Activated CD8-positive, alpha-beta memory T cell treated with anti-CD3 and anti-CD28 coated beads for 36 hours (primary cell): ENCODE measurements at regions not wholly inside any gene's neighbourhood (a gene's known extent, or its start where the extent isn't known, plus 50 kb on each side); places are given as distances from the start of the nearest gene placed in this dataset.

Source experiments
- CTCF ChIA-PET: fragments of 350-600 bp; sonication (Branson Sonifier 250); formaldehyde crosslinking; loops from one replicate; lab custom pipeline; 2021; ENCODE audit warnings: antibody characterized with exemption; lab: Charles Lee
- POLR2A ChIA-PET: fragments of 350-600 bp; sonication (Branson Sonifier 250); formaldehyde crosslinking; loops from one replicate; lab custom pipeline; 2021; ENCODE audit warnings: antibody characterized with exemption; lab: Charles Lee

DNA sequence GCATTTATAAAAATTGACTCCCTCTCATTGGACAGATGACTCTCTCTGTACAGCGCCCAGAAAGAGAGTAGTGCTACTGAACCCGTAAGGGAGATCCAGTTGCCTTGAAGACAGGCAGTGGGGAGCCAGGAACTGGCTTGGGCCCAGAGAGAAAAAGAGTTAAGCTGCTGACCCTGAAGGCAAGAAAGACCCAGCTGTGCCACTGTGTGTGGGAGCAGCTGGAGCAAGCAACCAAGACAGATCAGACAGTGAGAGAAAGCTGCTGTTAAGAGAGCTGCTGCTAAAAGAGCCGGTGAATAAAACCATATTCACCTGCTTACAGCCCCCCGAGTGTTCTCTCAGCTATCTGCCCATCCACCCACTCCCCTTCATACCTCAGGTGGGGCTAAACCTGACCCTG lies 149.7 kb upstream of the ADAMTS16 start:
- ChIA-PET POLR2A (no interaction called here), CTCF (no interaction called here)

DNA sequence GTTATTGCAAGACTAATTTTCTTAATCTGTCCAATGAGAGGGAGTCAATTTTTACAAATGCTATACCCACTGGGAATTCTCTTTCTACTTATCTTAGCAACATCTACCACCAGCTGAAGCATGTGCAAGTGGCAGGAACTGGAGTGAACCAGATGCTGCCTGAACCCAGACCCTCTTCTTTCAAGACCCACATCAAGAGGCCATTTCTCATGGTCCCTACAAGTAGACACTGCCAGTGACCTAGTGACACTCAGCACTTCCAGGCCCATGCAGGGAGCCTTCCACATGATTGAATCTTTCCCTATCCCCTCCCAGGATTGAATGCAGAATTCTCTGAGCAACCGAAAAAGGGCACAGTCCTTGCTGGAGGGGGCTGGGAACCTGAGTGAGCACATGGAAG lies 148.2 kb upstream of the ADAMTS16 start:
- ChIA-PET CTCF (no interaction called here), POLR2A (no interaction called here)

GRCh38 chr5:4995014-4995413 lies 145.1 kb upstream of the ADAMTS16 start:
- ChIA-PET CTCF (no interaction called here), POLR2A (interaction anchor here (0.6 kb wide), 1 partner anchor 27 kb away, joined by 3 read pairs; no protein-coding TSS in a partner anchor)

DNA sequence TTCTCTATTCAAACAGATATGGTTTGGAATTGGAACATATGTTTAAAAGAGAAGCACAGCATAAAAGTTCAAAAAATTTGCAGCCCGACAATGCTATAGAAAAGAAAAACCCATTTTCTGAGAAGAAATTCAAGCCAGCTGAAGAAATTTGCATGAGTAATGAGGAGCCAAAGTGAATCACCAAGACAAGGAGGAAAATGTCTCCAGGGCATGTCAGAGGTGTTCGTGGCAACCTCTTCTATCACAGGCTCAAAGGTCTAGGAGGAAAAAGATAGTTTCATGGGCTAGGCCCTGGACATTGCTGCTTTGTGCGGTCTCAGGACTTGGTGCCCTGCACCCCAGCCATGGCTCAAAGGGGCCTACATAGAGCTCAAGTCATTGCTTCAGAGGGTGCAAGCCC lies 134.8 kb upstream of the ADAMTS16 start:
- ChIA-PET CTCF (no interaction called here), POLR2A (no interaction called here)

GRCh38 chr5:5006548-5006947 lies 133.6 kb upstream of the ADAMTS16 start:
- ChIA-PET POLR2A (no interaction called here), CTCF (no interaction called here)

DNA sequence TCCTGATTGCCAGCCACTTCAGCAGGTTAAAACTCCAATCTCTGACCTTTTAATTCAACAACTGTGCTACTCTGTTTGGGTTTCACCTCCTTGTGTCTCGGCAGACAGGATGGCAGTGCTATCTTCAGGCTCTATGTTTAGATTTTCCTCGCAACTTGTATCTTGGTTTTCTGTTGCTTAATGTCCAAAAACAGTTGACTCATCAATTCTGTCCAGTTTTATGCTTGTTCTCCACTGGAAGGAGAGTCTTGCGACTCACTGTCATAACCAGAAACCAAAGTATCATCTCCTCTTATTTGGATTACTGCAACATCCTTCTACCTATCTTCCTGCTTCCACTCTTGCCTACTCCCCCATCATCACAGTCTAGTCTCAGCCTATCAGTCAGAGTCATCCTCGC lies 130.9 kb upstream of the ADAMTS16 start:
- ChIA-PET POLR2A (no interaction called here), CTCF (no interaction called here)

DNA sequence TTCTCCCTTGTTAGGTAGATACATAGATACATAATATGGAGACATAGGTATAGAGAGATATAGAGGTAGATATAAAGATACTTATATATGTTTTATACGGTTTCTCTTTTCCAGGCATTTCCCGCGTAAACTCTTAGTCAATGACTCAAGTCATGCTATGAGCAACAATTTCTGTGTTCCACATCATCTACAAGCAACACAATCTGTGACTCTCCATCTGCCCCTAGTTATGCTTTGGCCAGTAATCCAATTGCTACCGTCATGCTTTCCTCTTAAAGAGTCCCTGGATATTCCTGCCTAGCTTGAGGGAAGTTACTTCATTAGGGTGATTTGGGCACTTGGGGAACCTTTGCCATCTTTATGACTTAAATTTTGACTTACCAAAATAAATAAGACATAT lies 129.0 kb upstream of the ADAMTS16 start:
- POLR2A ChIA-PET: no interaction called here
- CTCF ChIA-PET: no interaction called here

- ChIA-PET POLR2A (no interaction called here), CTCF (no interaction called here)
Observed at GRCh38 chr5:5014586-5015235, 125.4 kb upstream of the ADAMTS16 start.

DNA sequence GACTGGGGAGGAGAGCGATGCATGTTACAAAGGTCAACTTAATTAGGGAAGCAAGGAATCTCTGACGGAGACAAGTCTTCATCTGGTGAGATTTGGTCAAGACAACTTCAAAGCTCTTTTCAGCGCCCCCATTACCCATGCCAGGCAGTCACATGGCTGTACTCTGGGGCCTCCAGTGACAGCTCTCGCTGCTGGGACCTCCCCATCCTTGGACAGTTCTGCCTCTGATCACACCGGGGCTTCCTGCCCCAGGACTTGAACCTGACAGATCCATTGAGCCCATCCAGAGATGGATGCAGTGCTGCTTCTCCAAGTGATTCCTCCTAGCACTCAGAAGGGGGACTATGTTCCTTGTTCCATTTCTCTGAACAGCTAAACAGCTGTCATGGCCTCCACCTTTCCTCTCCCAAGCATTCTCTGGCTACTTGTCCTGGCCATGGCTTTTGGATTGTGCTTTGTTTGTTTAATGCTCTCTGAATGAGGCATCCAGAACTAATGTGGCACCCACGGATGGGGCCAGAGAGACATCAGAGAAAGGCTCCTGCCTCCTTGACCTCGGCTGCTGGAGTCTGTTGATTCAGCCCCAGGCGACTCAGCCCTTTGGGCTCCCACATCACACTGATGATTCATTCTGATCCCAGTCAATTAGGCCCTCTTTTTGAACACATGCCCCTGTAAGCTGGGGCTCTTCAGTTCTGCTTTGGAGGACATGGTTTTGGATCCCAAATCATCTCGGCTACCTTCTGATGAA lies 122.1 kb upstream of the ADAMTS16 start:
- CTCF ChIA-PET: no interaction called here
- POLR2A ChIA-PET: no interaction called here

GRCh38 chr5:5018578-5018970 lies 121.6 kb upstream of the ADAMTS16 start:
- CTCF ChIA-PET: no interaction called here

GRCh38 chr5:5021436-5021835 lies 118.7 kb upstream of the ADAMTS16 start:
- ChIA-PET POLR2A (no interaction called here), CTCF (no interaction called here)

More at GRCh38 chr5:5018578-5018970, 121.6 kb upstream of the ADAMTS16 start:
- POLR2A ChIA-PET: no interaction called here

GRCh38 chr5:5025098-5025773 lies 114.9 kb upstream of the ADAMTS16 start:
- POLR2A ChIA-PET: no interaction called here
- CTCF ChIA-PET: interaction anchor here (0.7 kb wide), 1 partner anchor 12 kb away, joined by 3 read pairs; no protein-coding TSS in a partner anchor

DNA sequence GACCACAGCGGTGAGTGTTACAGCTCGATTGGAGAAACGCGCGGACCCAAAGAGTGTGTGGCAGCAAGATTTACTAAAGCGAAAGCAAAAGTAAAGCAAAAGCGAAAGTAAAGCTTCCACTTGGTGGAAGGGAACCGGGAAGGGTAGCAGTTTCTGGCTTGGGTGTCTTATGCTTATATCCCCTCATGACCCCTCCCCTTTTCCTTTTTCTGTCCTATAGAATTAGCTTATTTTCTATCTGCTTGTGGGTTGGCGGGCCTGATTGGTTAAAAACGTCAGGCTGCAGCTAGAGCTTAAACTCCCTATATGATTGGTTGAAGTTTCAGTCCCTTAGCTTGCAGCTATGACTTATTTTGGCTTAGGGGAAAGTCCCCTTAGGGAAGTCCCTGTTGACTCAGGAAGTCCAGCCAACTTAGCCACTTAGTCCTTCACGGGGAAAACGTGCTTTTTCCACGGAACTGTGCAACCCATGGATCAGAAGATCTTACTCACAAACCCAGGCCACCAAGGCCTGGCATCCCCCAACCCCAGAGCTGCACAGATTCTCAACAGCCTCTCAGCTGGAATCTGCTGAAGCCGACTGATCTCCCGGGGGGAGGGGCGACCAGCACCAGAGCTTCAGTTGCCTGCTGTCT lies 114.2 kb upstream of the ADAMTS16 start:
- ChIA-PET POLR2A (no interaction called here), CTCF (no interaction called here)

DNA sequence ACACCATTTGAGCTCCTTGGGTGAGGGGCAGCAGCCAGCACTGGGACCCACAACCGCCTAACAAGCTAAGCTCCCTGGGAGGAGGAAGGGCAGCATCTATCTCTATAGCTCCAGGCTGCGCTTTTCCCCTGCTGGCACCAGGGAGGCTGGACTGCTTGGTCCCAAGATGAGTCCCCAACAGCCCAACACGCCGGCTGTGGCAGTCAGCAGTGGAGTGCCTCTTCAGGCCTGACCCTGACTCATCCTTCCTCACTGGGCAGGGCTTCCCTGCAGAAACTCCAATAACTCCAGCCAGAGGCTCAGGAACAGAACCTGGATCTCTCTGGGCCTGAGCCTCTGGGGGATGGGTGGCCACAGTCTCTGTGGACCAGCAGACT lies 113.7 kb upstream of the ADAMTS16 start:
- ChIA-PET POLR2A (no interaction called here), CTCF (no interaction called here)

DNA sequence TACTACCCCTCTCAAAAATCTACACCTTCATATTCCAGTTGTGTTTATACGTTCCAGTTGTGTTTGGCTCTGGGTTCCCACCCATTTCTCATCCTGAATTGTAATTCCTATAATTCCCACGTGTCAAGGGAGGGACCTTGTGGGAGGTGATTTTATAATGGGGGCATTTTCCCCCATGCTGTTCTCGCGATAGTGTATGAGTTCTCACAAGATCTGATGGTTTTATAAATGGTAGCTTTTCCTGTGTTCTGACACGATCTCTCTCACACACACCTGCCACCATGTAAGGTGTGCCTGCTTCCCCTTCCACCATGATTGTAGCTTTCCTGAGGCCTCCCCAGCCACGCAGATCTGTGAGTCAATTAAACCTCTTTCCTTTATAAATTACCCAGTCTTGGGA lies 108.5 kb upstream of the ADAMTS16 start:
- ChIA-PET POLR2A (no interaction called here), CTCF (no interaction called here)

GRCh38 chr5:5037674-5038073 lies 102.5 kb upstream of the ADAMTS16 start:
- ChIA-PET POLR2A (interaction anchor here (0.6 kb wide), 1 partner anchor 468 kb away, joined by 3 read pairs; no protein-coding TSS in a partner anchor), CTCF (interaction anchor here (0.6 kb wide), 1 partner anchor 543 kb away, joined by 4 read pairs; no protein-coding TSS in a partner anchor)

GRCh38 chr5:5039918-5040317 lies 100.2 kb upstream of the ADAMTS16 start:
- ChIA-PET CTCF (no interaction called here), POLR2A (no interaction called here)

DNA sequence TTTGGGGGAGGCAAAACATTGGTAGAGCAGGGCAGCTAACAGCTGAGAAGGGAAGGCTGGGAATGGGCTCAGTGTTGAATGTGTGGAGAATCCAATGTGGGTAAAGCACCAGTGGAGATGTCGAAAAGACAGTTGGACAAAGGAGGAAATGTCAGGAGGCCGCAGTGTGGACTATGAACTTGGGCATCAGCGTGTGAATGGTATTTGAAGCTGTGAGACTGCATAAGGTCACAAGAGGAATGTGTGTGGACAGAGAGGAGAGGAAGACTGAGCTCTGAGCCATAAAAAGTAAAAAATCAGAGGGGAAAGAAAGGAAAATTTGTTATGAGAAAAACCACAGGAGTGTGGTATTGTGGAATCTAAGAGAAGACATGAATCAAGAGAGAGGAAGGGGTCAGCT lies 99.4 kb upstream of the ADAMTS16 start:
- ChIA-PET POLR2A (no interaction called here), CTCF (no interaction called here)

- CTCF ChIA-PET: no interaction called here
- POLR2A ChIA-PET: no interaction called here
Observed at GRCh38 chr5:5042806-5043205, 97.3 kb upstream of the ADAMTS16 start.

- POLR2A ChIA-PET: no interaction called here
- CTCF ChIA-PET: no interaction called here
Observed at GRCh38 chr5:5043346-5043745, 96.8 kb upstream of the ADAMTS16 start.
